ENCODE measurements at regions not wholly inside any gene's neighbourhood (a gene's known extent, or its start where the extent isn't known, plus 50 kb on each side); places are given as distances from the start of the nearest gene placed in this dataset.
"Not testable (repeated sequence)": the region's sequence is repeated elsewhere in the genome, so short reads cannot be mapped to it uniquely, and the experiment has no call there.

DNA sequence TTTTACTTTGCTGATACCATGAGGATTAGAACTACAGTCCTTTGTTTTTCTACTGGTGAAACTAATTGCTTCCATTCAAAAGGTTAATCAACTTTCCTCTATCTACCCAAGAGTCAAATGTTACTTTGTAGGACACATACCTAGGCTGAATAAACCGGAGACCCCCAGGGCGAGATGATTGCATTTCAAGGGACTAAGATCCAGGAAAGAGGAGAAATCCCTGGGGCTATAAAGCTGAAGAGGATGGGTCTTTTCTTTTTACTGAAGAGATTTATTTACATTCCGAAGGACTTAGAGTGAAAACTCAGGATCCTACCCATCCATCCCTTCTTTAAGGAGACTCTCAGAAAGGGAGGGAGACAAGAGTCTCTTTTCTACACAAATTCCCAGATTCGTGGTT lies 331.9 kb downstream of the CDH19 start:
- no peak for DNase-seq

- no peak for DNase-seq
These were observed 339.8 kb downstream of the CDH19 start for GRCh38 chr18:66264130-66264529.

DNA sequence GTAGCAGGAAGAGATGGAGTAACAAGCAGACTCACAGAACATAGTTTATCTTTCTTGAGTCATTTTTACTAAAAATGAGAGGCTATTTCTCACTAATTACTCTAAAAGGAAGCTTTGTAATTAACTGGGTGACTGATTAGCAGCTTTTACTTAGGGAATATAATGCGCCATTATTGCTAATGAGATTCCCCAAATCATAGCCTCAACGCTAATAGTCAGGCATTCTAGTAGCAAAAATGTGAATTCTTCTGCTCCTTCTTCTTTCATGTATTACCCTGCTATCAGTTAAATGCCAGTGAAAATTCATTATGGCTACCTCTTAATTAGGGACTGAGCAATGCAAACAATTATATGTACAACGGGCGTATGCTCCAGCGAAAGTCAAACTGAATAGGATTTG lies 349.8 kb downstream of the CDH19 start:
- no peak for DNase-seq

DNA sequence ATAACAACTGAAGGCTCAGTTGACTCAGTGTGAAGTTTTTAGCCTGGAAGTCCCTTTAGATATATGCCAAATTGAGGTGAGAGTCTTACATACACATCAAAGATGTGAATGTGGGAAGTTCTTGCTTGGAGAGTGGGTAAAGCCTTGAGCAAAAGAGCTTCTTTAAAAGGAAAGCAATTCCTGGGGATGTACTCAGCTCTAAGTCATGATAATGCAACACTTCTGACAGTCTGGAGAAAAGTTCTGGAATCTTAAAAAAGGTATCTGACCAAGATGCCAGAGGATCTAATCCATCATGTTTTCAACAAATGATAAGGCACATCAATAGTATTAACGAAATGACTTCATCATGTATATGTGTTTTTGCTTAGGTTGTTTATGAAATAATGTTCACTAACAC lies 351.2 kb downstream of the CDH19 start:
- no peak for DNase-seq

DNA sequence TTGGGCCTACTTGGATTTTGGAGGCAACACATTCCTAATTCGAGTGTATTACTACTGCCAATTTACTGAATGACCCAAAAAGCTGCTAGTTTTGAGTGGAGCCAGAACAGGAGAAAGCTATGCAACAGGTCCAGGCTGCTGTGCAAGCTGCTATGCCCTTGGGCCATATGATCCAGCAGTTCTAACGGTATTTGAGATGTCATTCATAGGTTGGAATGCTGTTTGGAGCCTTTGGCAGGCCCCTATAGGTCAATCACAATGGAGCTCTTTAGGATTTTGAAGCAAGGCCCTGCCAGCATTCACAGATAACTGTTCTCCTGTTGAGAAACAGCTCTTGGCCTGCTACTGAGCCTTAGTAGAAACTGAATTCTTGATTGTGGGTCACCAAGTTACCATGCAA lies 368.7 kb downstream of the CDH19 start:
- DNase-seq = no peak

GRCh38 chr18:66226782-66227181 lies 377.1 kb downstream of the CDH19 start:
- DNase-seq = no peak

- not testable (repeated sequence) for DNase-seq
These were observed 380.6 kb downstream of the CDH19 start for GRCh38 chr18:66223317-66223716.

DNA sequence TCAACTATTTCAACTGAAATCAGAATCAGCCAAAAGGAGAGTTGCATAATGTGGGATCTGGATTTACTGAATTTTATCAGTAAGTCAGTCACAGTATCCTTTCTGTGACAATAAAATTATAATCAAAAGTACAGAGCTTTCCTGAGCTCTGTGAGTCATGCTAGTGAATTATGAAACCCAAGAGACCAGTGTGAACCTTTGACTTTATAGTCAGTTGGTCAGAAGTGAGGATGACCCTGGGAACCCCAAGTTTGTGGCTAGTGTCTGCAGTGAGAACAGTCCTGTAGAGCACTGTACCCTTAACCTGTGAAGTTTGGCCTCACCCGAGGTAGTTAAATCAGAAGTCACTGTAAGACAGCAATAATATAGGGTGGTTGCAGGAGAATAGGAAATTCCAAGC lies 381.7 kb downstream of the CDH19 start:
- DNase-seq = no peak

- no peak for DNase-seq
These were observed 384.1 kb downstream of the CDH19 start for GRCh38 chr18:66219817-66220216.

DNA sequence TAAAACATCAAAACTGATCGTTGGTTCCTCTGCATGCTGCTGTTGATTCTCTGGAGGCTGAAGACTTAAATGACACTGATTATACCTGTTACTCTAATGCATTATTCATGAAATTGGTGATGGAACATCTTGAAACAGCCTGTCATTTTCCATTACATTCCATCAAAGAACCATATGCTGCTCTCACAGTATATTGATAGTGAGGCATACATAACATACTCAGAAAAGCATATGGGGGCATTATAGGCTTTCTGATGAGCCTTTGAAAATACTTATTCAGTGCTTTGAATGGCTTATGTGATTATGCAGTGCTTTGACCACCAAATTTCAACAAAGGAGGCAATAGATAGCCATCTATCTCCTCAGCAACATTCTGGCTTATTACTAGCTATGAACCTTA lies 392.1 kb downstream of the CDH19 start:
- no peak for DNase-seq

- DNase-seq = no peak
These were observed 393.0 kb downstream of the CDH19 start for GRCh38 chr18:66210875-66211274.

DNA sequence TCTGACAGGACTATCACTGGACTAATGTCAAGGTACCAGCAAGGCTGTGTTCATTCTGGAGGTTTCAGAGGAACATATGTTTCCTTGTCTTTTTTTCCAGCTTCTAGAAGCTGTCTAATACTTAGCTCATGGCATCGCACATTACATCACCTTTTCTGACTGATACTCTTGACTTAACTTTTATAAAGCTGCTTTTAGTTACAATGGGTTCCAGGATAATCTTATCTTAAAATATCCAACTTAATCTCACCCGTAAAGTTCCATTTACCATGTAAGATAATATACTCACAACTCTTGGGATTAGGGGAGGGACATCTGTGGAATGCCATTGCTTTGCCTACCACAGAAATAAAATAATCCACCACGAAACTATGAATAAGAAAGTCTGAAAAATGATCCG lies 394.2 kb downstream of the CDH19 start:
- no peak for DNase-seq

DNA sequence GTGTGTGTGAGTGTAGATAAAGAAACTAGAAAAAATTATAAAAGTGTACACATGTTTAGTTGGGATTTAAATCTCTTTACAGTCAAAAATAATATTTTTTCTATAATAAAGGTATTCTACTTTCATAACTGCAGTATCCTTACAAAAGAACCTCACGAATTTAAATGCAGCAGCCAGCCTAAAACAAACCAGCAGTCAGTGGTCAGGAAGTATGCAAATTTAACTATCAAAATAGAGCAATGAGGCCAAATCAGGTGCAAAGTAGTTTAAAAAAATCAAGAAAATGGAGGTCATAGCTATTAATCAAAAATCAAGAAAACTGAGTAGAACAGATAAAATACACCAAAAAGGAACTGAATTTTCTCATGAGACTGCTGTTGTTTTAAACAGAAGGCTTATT lies 407.1 kb downstream of the CDH19 start:
- no peak for DNase-seq

DNA sequence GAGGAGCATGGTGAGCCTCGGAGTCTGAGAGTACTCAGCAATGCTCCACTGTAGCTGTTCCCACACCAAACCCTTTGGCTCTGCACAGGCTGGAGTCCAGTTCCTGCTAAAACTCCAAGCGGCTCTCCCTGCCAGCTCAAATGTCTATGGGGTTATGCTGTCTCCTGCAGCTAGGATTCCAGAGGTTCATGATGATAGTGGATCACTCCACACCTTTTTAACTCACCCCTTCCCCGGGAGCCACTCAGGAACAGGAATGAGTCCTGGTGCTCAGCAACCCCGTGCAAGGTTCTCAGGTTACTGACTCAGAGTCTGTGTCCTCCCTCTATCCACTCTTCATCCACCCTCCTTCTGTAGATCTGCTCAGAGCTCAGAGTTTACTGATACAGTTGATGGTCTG lies 410.0 kb downstream of the CDH19 start:
- no peak for DNase-seq

- DNase-seq = no peak
These were observed 410.5 kb downstream of the CDH19 start for GRCh38 chr18:66193394-66193793.

- DNase-seq = no peak
These were observed 417.9 kb downstream of the CDH7 start for GRCh38 chr18:66168685-66169235.

DNA sequence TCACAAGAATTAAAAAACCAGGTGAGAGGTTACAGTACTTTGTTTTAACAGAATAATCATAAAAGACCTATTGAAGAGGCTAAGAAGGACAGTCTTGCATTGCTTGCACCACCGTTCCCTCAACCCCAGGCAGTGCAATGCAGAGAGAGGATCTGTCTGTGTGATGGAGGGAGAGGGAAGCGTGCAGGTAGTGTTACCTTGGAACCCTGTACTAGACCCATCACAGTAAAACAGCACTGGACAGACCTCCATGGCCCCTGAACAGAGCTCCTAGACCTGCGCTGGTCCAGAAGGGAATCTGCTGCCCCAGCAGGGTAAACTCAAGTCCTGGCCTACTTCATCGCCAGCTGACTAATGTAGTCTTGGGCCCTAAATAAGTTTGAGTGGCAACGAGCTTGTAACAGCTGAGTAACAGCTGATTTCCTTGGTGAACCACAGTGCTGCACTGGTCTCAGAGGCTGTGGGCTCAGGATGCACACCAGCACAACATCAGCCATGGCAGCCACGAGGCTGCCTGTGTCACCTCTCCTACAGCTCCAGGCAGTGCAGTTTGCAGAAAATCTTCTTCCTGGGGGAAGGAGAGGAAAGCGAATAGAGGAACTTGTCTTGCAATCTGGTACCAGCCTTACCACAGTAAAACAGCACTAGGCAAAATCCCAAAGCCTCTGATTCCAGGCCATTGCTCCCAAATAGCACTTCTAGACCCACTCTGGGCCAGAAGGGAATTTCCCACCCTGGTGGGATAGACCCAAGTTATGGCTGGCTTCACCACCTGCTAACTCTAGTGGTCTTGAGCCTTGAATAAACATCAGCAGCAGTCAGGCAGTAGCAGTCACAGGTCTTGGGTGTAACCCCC lies 417.2 kb downstream of the CDH7 start:
- DNase-seq = no peak

DNA sequence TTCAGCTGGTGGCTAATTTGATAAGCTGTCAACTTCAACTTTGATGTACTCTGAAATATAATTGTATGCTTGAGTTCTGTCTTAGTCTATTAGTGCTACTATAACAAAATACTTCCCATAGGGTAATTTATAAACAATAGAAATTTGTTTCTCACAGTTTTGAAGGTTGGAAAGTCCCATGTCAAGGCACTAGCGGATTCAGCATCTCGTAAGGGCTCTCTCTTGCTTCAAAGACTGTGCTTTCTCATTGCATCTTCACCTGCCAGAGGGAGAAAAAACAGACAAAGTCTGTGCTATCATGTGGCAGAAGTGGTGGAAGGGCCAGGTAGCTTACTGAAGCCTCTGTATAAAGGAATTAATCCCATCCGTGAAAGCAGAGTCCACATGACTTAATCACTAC lies 409.2 kb downstream of the CDH7 start:
- no peak for DNase-seq

DNA sequence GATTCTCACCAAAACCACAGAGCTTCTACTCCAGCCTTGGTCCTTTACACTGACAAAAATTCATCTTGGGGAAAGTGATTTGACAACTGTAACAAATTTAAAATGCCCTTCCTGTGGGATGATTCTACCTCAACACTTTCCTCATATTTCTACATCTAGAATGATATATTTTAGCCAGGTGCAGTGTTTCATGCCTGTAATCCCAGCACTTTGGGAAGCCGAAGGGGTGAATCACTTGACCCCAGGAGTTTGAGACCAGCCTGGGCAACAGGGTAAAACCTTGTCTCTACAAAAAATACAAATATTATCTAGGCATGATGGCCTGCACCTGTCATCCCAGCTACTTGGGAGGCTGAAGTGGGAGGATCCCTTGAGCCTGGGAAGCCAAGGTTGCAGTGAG lies 408.6 kb downstream of the CDH7 start:
- DNase-seq = no peak

DNA sequence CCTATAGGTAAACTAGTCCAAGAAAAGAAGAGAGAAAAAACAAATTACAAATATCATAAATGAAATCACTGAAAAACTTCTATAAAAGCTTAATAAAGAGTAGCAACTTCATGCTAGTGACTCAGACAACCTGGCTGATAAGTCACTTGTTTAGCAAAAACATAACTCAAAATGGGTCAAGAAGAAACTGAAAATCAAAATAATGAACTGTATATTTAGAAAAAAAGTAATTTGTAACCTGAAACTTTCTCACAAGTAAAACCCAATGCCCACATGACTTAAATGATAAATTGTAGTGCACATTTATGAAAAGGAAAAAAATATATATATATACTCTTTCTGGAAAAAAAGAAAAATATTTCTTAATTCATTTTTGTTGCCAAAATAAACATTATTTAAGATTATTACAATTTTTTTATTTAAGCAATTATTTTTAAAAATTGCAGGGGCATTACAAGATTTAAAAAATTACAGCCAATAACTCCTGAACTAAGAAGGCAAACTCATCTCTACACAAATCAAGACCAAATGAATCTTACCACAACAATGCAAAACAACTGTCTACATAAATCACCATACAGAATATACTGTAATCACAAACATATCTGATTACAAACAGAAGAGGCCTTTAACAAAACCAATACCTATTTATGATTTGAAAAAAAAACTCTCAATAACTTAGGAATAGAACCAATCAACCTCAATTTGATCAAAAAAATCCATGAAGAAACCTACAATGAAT lies 406.3 kb downstream of the CDH7 start:
- no peak for DNase-seq

- no peak for DNase-seq
These were observed 399.8 kb downstream of the CDH7 start for GRCh38 chr18:66150650-66151049.

GRCh38 chr18:66143029-66143428 lies 392.2 kb downstream of the CDH7 start:
- DNase-seq = no peak

DNA sequence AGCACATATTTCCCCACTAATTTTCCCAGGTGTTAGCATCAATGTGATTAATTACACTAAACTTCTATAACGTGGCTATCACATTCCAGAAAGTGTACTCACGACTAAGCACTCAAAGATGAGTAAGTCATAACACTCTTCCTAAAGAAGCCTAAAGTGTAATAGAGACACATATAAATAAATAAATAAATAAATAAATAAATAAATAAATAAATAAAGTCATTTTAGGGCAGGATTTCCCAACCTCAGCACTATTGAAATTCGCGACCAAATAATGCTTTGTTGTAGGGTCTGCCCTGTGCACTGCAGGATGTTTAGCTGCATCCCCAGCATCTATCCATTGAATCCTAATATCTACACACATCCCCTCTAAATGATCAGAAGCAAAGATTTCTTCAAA lies 390.9 kb downstream of the CDH7 start:
- DNase-seq = no peak

GRCh38 chr18:66138642-66139041 lies 387.8 kb downstream of the CDH7 start:
- DNase-seq = no peak

Measured in SW 1271 (cell line).